DMS153 treated with DMSO at 0.1 percent for 48 hours (cell line): ENCODE measurements at regions not wholly inside any gene's neighbourhood (a gene's known extent, or its start where the extent isn't known, plus 50 kb on each side); places are given as distances from the start of the nearest gene placed in this dataset.
"Not testable (repeated sequence)": the region's sequence is repeated elsewhere in the genome, so short reads cannot be mapped to it uniquely, and the experiment has no call there.

Source experiments
- DNase-seq: peaks from one replicate; lab custom pipeline; 2025; ENCODE audit not compliant: unreplicated experiment; lab: John Stamatoyannopoulos, UW

DNA sequence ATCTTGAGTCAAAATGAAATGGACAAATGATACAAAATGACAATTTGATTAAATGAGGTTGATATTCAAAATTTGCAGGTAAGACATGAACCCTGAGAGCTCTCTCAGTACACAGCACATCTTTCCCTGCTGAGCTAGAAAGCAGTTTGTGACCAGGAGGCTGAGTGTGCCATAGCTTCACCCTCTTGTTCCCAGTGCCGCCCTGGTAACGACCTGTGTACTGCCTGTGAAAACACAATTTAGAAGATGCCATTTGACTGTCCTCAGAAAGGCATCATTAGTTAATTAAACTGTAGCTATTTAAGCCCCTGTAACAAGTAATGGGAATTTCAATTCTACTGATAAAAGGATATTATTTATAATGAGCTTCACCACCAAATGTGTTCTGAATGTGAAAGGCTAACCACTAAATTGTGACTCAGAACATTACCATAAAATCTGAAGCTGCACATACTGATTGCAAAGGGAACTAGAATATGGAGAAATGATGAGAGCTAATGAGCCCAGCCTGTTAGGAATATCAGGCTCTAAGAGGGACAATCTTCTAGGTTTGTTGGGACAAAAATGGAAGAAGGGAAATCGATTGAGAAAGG lies 212.9 kb upstream of the ARPP21 start:
- no peak for DNase-seq

DNA sequence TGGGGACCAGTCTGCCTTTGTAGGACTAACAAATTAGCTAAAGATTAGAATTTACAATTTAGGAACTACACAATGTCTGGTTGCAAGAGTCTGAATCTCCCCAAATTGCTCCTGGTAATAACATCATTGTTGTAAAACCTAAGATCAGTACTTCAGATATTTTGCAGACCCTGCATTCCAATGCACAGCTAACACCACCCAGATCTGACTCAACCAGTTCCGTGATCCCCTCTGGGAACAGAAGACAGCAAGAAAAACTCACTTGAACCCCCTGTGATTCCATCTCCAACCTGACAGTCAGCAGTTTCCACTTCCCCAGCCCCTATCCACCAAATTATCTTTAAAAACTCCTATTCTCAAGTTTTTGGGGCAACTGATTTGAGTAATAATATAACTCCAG lies 201.9 kb upstream of the ARPP21 start:
- no peak for DNase-seq

DNA sequence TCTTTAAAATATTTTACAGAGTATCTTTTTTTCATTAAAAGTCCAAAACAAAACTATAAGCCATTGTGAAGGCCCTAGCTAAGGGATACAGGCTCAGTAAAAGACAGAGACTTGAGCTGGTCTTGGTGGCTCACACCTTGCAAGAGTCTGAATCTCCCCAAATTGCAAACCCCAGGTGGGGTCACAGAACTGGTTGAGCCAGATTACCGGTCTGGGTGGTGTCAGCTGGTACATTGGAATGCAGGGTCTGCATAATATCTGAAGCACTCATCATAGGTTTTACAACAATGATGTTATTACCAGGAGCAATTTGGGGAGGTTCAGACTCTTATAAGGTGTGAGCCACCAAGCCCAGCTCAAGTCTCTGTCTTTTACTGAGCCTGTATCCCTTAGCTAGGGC lies 201.2 kb upstream of the ARPP21 start:
- DNase-seq = no peak

DNA sequence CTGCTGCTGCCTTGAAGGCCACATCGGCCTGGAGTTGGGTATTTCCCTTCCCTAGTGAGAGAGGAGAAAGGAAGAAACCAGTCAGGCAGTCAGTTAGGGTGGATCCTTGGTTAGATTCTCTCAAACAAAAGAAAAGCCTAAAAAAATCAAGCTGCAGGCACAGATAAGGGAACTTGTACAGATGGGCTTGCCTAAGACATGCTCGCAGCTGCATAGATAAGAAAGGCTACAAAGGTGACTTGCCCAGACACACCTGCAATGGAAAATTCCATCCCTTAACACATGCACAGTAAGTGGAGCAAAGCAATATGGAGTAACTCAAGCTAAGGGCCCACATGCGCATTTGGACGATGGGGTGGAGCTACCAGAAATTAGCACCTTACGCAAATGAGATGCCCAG lies 199.7 kb upstream of the ARPP21 start:
- no peak for DNase-seq

DNA sequence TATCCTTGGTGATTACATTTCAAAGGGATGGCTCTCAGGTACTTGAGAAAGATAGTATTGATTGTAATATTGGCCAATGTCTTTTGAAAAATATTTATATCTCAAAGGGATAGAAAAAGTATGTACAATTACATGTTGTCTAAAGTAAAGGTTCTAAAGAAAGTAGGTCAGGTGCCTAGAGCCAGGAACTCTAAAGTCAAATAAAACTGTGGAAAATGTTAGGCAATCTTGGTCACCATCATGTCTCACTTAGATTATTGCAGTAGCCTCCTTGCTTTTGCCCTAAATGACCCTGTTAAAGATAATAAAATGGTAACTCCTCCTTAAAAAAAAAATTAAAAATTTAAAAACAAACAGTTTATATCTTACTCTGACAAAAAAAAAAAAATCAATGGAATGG lies 198.5 kb upstream of the ARPP21 start:
- DNase-seq = no peak

DNA sequence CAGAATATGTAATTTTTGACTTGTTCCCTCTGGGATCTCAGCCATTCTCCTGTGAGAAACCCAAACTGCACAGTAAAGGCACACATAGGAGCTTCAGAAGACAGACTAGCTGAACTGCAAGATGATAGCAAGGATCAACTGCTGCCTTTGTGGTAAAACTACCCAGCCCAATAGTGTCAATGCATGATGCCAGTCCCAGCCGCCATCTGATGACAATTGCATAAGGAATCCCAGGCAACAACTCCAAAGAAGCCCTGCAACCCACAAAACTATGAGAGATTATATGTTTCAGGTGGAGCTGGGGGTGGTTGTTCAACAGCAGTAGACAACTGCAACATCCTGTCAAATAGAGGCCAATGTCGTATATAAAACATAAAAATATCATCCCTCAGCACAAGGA lies 192.4 kb upstream of the ARPP21 start:
- no peak for DNase-seq

DNA sequence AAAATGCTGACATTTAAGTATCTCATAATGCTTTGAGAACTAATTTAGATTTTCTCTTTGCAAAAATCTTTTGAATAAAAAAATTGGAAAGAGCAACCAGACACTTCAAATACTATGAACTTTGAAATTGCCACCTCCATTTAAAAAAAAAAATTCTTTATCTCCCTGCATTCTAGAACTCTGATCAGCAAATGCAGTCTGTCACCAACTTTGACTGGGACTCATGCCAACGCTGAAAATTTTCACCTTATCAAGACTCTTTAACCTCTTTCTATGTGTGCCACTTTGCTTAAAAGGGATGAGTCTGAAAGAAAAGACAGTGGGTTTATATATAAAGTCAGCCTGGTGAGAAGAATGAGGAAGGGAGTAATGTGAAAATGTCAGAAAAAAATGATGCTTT lies 191.2 kb upstream of the ARPP21 start:
- no peak for DNase-seq

DNA sequence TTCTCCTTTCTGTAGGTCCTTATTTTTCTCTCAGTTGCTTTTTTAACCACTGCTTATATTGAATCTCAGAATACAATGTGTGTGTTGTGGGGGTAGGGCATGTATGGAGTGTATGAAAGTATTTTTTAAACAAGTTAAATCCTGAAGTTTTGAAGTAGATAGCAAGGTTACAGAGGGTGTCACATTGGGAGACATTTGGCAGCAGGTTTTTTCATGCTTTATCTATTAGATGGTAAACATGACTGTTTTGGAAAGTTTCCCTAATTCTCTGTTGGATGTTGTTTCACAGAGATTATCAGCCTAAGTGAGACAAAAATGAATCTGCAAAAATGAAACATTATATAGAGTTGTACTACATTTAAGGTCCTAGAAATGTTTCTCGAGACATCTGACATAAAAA lies 190.6 kb upstream of the ARPP21 start:
- DNase-seq = no peak

DNA sequence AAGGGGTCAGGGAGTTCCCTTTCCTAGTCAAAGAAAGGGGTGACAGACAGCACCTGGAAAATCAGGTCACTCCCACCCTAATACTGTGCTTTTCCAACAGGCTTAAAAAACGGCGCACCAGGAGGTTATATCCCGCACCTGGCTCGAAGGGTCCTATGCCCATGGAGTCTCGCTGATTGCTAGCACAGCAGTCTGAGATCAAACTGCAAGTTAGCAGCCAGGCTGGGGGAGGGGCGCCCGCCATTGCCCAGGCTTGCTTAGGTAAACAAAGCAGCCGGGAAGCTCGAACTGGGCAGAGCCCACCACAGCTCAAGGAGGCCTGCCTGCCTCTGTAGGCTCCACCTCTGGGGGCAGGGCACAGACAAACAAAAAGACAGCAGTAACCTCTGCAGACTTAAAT lies 184.5 kb upstream of the ARPP21 start:
- DNase-seq = not testable (repeated sequence)

DNA sequence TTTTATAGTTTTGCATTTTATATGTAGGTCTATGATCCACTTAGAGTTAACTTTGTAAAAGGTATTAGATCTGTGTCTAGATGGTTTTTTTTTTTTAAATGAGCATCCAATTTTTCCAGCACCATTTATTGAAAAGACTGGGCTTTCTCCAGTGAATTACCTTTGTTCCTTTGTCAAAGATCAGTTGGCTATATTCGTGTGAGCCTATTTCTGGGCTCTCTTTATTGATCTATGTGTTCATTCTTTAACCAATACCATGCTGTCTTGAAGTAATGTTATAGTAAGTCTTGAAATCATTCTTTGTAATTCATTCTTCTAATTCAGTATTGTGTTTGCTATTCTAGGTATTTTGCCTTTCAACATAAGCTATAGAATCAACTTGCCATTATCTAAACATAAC lies 165.4 kb upstream of the ARPP21 start:
- no peak for DNase-seq

DNA sequence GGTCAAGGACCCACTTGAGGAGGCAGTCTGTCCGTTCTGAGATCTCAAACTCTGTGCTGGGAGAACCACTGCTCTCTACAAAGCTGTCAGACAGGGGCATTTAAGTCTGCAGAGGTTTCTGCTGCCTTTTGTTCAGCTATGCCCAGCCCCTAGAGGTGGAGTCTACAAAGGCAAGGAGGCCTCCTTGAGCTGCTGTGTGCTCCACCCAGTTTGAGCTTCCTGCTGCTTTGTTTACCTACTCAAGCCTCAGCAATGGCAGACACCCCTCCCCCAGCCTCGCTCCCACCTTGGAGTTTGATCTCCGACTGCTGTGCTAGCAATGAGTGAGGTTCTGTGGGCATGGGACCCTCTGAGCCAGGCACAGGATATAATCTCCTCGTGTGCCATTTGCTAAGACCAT lies 156.8 kb upstream of the ARPP21 start:
- DNase-seq = not testable (repeated sequence)

DNA sequence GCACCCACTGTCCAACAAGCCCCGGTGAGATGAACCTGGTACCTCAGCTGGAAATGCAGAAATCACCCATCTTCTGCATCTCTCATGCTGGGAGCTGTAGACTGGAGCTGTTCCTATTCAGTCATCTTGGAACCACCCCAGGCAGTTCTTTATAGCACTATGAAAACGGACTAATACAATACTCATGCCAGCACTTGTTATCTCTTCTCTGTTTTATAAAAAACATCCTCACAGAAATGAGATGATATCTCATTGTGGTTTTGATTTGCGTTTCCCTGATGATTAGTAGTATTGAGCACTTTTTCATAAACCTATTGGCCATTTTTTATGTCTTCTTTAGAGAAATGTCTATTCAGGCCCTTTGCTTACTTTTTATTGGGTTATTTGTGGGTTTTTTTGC lies 156.2 kb upstream of the ARPP21 start:
- DNase-seq = no peak

DNA sequence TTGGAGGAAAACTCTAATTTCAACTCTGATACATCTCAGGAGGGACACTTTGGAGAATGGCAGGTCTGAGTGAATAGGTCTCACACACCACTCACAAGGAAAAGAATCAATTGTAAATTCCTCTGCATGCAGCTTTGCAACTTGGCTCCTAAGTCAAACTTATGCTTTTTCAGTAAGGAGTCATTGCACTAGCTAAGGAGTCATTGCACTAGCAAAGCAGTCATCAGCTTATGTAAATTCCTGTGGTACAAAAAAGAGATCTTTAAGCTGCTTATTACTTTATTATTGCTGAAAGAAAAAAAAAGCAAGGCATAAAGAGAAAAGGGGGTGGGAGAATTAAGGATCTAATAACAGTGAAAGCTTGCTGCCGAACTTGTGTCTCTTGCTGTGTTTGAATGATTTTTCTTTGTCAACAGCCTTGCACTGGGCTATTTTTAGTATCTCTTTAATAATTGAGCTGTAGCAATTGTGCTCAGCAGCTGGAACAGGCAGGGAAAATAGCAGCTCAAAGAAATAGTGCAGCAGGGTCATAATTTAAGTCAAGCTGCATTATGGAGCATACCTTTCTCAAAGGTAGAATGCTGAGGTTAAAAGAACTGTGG lies 154.3 kb upstream of the ARPP21 start:
- no peak for DNase-seq

DNA sequence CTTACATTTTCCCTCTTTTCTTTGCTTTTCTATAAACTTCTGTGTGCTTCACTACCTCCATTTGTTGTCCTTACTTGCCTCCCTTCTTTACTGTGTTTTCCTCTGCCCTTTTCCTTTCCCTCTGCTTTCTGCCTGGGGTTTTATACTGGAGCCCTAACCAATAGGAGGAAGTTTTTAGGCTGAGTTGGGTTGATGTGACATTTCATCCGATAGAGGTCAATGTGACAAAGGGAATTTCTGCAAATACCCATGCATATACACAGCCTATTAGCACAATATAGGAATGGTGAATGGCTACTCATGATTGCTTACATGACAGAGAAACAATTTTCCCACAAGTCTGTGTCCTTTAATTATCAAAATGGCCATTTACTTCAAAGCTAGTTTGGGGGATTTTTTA lies 153.0 kb upstream of the ARPP21 start:
- DNase-seq = no peak

DNA sequence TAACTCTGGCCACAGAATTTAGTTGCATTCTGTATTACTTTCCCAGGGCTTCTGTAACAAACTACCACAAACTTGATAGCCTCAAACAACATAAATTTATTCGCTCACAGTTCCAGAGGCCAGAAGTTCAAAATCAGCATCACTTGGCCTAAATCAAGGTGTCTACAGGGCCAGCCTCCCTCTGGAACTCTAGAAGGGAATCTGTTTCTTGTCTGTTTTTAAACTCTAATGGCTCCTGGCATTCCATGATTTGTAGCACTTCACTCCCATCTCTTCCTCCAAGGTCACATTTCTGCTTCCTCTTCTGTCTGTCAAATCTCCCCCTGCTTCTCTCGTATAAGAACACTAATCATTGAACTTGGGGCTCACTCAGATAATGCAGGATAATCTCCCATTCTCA lies 151.9 kb upstream of the ARPP21 start:
- DNase-seq = no peak

DNA sequence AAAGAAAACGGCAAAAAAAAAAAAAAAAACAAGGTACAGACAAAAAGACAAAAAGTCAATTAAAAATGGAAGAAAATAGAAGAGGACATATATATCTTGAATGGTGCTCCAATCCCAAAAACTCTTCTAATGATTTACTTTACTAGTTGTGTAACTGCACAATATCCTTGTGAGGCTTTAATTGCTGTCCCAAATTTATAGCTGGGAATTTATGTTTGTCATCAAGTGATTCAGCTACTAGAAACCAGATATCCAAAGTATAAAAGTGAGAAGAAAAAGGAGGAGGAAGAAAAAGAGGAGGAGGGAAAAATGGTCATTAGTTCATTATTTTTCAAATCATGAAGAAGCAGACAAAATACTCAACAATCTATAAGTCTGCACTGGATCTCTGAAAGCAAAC lies 150.8 kb upstream of the ARPP21 start:
- DNase-seq = no peak

DNA sequence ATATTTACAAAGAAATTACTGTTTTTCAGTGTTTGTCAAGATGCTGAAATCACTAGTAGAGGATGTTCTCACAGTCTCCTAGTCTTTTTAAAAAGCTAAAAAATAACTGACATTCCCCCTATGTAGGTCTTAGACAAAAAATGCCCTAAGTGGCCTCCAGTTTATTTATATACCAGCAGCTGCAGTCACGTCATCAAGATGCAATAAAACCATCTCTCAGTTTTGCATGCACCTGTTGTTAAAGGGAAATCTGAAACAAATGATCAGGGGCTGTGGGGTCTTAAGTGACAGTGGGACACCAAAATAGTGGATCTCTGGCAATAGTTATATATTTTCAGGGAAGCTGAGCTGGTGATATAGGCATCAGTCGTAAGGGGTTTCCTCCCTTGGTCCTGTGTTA lies 146.5 kb upstream of the ARPP21 start:
- no peak for DNase-seq

DNA sequence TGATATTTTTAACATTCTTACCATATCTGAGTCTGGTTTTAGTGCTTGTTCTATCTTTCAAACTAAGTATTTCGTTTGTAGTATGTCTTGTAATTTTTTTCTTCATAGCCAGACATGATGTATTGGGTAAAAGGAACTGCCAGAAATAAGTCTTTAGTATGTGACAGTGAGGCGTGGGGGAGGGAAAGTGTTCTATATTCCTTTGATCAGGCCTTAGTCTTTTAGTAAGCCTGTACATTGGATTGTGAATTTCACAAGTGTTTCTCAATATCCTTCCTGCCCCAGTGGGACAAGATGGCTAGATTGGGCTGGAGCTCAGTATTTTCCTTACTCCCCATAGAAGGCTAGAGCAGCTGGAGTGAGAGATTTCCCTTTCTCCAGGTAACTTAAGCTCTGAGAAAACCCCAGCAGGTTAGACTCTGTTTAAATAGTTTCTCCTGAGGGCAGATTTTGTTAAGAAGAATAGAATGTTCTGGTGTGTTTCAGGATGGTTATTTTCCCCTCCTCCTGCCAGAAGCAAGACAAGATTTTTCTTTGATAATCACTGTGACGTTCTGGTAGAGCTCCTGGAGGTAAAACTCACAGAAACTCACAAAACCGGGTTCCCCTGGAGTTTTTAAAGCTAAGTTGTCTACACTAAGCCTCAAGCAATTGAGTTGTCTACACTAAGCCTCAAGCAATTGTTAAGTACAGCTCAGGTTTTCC lies 140.7 kb upstream of the ARPP21 start:
- DNase-seq = no peak

DNA sequence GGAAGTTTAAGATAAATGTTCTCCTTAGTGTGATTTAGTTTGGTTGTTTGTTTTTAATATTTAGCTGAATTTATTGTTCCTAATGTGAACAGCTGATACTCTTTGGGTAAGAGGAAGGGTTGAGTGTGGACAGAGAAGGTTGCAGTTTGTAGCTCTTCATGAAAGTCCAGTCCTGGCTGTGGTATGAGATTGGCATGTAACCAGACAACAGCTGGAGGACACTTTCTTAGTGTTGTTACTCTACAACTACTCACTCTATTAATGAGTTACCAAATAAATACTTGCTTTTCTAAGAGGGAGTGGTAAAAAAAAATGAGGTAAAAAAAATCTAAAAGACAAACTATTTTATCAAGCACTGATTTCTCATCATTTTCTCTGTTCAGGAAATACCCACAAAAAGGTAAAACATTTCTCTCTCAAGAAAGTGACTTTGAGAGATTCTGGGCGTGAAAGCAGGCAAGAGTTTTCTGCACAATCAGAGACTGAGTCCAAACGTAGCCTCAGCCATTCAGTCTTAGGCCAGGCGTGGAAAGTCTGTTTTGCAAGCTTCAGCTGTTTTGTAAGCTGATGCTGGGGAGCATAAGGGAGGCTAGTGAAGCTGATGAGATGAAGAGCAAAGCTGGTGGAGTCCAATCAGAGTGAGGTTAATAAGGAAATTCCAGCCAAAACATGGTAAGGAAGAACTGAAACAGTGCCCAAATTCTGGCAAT lies 138.5 kb upstream of the ARPP21 start:
- no peak for DNase-seq

DNA sequence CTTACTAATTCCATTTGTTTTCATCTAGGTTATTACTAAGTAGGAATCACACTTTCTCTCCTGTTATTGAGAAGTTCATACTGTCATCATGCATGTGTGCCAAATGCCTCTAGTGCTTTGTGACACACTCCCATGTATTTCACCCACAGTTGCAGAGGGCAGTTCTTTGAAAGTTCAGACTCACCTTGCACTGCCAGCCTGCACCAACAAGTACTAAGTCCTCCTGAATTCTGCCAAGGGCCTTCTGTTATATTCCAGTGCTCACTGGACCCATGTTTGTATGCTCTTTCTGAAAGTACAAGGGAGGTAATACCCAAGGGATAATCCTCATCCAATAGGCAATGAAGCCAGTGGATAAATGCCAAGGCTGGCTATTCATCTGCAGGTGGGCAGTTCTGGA lies 136.6 kb upstream of the ARPP21 start:
- no peak for DNase-seq

DNA sequence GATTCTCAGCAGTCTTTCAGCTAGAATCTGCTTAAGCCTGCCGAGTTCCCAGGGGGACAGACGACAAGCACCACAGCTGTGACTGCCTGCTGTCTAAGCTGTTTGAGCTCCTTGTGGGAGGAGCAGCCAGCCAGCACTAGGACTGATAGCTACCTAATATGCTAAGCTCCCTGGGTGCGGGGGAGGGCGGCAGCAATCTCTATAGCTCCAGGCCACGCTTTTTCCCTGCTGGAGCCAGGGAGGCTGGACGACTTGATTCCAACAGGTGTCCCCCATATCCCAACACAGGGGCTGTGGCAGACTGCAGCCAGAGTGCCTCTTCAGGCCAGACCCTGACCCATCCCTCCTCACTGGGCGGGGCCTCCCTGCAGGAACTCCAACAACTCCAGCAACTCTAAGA lies 134.1 kb upstream of the ARPP21 start:
- no peak for DNase-seq

DNA sequence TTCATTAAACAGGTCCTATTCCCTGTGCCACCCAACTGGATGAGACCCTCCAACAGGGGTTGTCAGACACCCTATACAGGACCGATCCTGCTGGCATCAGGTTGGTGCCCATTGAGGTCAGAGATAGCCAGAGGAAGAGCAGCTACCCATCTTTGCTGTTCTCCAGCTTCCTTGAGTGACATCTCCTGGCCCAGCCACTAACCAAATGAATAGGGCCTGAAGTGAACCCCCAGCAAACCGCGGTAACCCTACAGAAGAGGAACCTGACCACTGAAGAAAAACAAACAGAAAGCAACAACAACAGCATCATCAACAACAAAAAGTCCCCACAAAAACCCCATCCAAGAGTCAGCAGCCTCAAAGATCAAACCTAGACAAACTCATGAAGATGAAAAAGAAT lies 133.6 kb upstream of the ARPP21 start:
- DNase-seq = no peak
